HG02623 (cell line): ENCODE measurements at regions not wholly inside any gene's neighbourhood (a gene's known extent, or its start where the extent isn't known, plus 50 kb on each side); places are given as distances from the start of the nearest gene placed in this dataset.

Source experiments
- ATAC-seq: cut with Tn5 transposase; IDR thresholded peaks from one replicate; pipeline ENCODE4 v1.9.1; 2021; ENCODE audit warnings: moderate library complexity; ENCODE audit not compliant: unreplicated experiment

GRCh38 chr1:170864238-170864637, 71.1 kb upstream of the MROH9 start:
- no peak for ATAC-seq

DNA sequence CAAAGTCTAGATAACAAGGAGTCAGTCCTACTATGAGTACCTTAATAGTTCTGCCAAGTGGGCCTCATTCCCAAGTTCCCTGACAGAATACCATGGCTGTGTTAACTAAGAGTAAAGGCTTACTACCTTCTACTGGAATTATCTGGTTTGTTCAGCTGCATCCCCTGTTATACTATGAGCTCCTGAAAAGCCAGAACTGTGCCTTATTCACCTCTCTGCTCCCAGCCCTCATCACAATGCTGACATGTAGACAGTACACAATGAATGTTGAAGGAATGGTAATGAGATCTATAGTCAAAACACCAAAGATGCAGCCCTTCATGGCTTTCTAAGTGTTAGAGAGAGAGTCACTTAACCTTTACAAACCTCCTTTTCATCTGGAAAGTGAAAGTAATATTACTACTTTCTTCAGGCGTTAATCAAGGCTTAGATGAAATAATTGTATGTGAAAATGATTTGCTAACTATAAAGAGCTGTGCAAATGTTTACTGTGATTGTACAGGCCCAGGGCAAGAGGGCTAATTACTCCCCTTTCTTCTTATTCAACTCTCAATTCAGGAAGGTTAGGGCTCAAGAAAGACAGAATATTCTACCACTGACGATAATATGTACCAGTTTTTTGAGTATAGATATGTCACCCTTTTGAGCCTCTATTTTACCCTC, 70.3 kb upstream of the MROH9 start:
- ATAC-seq = no peak

DNA sequence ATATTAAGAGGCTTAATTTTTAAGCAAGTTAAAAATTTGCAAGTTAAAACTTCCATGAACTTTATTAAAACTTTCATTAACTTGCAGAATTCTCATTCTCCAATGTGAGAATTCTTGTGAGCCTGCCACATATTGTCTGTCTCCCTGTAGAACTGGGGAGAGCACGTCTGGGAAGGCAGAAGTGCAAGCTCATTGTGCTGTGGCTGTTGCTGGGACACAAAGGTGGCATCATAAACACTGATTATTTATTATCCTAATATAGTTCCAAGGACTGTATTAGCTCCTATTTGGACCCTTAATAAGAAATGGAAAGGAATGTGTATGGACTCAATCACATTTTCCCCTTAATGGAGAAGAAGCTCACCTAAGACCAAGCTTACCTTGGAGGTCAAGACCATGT, 68.7 kb upstream of the MROH9 start:
- no peak for ATAC-seq

GRCh38 chr1:170871868-170872267, 63.5 kb upstream of the MROH9 start:
- no peak for ATAC-seq

DNA sequence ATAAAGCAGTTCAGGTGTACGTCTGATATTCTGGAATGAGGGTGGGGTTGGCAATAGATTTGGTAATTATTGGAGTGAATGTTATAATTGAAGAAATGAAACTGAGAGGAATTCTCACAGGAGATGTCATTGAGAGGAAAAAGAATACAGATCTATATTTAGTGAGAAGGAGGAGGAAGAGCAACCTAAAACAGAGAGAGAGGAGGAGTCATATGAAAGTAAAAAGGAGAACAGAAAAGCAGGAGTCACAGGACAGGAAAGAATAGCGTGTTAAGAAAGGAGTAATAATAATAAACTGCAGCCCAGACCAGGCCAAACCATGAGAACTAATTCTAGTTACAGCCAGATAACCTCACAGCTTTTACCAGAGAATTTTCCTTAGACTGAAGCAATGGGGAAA, 62.7 kb upstream of the MROH9 start:
- ATAC-seq = peak; percentile 74

DNA sequence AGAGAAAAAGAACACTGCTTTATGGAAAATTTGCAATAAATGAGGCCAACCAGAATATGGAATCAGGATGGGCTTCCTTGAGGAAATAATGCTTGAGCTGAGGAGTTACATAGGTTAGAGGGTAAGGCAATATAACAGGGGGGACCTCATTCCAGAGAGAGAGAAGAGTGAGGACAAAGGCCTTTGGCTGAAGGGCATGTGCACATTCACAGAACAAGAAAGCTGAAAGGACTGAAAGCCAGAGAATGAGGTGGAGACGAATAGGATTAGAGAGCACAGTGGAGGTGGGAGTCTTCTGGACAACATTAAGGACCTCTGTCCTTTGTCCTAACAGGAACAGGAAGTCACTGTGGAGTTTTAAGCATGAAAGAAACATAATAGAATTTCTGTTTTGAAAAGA, 60.7 kb upstream of the MROH9 start:
- no peak for ATAC-seq

GRCh38 chr1:170881268-170882265, 53.8 kb upstream of the MROH9 start:
- ATAC-seq = no peak
